HG03520 (cell line): ENCODE measurements at regions not wholly inside any gene's neighbourhood (a gene's known extent, or its start where the extent isn't known, plus 50 kb on each side); places are given as distances from the start of the nearest gene placed in this dataset.
"Not testable (repeated sequence)": the region's sequence is repeated elsewhere in the genome, so short reads cannot be mapped to it uniquely, and the experiment has no call there.

Experiments used
- ATAC-seq: cut with Tn5 transposase; IDR thresholded peaks from one replicate; pipeline ENCODE4 v1.9.1; 2021; ENCODE audit warnings: mild to moderate bottlenecking, moderate library complexity; ENCODE audit not compliant: unreplicated experiment

DNA sequence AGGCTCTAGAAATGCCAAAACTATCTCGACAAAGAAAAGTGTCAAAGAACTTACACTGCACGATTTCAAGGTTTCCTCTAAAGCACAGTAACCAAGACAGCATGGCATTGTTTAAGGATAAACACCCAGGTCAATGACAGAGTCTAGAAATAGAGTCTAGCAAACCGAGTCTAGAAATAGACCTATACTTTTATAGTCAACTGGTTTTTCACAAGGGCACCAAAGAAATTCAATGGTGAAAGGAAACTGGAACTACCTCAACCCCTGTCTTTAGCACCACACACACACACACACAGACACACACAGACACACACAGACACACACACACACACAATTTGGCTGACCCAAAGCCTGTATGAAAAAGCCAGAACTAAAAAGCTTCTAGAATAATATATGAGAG is 67.1 kb upstream of the PGBD5 start:
- ATAC-seq: no peak

DNA sequence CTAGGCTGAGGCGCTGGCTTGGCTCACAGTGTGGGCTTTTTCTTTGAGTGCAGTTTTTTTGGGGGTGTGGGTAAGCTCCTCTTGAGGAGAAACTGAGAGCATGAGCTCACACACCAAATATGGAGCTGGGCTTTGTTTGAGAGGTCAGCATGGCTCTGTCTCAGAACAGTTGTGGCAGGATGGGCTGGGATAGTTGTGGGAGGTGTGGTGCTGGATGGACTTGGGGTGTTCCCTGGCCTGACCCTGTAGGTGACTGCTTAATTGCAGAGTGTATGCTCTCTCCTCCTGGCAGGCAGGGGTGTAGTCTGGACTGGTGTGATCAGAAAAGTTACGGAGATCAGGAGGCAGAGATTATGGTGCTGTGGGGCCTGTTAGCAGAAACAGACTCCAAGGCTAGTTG is 64.3 kb upstream of the PGBD5 start:
- ATAC-seq: no peak

DNA sequence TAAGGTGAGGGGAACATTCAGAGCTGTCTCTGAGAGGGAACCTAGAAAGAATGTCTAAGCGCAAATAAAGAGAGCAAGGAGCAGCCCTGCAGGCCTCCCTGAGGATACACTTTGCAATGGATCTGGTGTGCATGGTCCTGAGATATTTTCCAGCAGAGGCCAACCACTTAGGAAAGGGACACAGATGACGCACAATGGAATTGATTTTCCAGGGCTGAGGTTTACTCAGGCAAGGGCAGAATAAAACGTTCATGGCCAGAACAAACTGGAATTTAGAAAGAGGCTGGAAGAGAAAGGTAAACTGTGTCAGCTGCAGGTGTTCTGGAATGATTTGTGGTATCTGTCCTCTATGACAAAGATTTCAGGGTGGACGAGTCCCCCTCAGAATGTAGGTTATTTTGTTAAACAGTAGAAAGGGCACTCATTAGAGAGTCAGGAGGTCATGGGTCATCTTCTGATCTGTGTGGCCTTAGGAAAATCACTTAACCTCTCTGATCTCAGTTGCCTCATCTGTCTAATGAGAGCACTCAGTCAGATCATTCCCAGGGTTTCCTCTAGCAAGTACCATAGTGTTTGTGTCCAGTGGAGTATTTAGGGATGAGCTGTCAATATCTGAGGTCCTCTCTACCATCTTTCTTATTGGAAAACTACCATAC is 61.8 kb upstream of the PGBD5 start:
- no peak for ATAC-seq

DNA sequence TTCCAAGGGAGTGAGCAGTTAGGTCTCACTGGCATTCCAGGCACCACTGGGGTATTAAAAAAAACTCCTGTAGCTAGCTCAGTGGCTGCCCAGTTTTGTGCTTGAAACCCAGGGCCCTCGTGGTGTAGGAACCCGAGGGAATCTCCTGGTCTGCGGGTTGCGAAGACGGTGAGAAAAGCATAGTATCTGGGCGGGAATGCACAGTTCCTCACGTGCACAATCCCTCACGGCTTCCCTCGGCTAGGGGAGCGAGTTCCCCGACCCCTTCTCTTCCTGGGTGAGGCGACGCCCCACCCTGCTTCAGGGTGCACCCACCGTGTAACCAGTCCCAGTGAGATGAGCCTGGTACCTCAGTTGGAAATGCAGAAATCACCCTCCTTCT is 50.5 kb upstream of the PGBD5 start:
- ATAC-seq: no peak

DNA sequence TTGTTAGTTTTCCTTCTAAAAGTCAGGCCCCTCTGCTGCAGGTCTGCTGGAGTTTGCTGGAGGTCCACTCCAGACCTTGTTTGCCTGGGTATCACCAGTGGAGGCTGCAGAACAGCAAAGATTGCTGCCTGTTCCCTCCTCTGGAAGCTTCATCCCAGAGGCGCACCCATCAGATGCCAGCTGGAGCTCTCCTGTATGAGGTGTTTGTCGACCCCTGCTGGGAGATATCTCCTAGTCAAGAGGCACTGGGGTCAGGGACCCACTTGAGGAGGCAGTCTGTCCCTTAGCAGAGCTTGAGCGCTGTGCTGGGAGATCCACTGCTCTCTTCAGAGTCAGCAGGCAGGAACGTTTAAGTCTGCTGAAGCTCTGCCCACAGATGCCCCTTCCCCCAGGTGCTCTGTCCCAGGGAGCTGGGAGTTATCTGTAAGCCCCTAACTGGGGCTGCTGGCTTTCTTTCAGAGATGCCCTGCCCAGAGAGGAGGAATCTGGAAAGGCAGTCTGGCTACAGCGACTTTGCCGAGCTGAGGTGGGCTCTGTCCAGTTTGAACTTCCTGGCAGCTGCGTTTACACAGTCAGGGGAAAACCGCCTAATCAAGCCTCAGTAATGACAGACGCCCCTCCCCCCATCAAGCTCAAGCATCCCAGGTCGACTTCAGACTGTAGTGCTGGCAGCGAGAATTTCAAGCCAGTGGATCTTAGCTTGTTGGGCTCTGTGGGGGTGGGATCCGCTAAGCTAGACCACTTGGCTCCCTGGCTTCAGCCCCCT is 49.9 kb upstream of the PGBD5 start:
- ATAC-seq: not testable (repeated sequence)
